IPS-15b (cell line): ENCODE measurements at regions not wholly inside any gene's neighbourhood (a gene's known extent, or its start where the extent isn't known, plus 50 kb on each side); places are given as distances from the start of the nearest gene placed in this dataset.

Experiments used
- H3K27me3 ChIP-seq: one replicate; pipeline ENCODE4 v1.6.1; 2013; ENCODE audit warnings: low read length; ENCODE audit not compliant: control insufficient read depth, insufficient read depth
- H3K36me3 ChIP-seq: one replicate; pipeline ENCODE4 v1.6.1; 2013; ENCODE audit warnings: low read length; ENCODE audit not compliant: control insufficient read depth, insufficient read depth
- H3K4me1 ChIP-seq: one replicate; pipeline ENCODE4 v1.6.1; 2013; ENCODE audit warnings: mild to moderate bottlenecking, low read length; ENCODE audit not compliant: control insufficient read depth, insufficient read depth
- H3K4me3 ChIP-seq: one replicate; pipeline ENCODE4 v1.5.1; 2013; ENCODE audit warnings: low read depth, low read length
- H3K9ac ChIP-seq: one replicate; pipeline ENCODE4 v1.6.1; 2013; ENCODE audit warnings: low read depth, mild to moderate bottlenecking, low read length
- H3K9me3 ChIP-seq: one replicate; pipeline ENCODE4 v1.6.1; 2013; ENCODE audit warnings: mild to moderate bottlenecking, low read length; ENCODE audit not compliant: control insufficient read depth, insufficient read depth

- no peaks in the 10 kb centered on the region for H3K27me3 ChIP-seq
- no peaks in the 10 kb centered on the region for H3K9me3 ChIP-seq
- peaks cover 3% of the 10 kb centered on the region for H3K4me1 ChIP-seq
- H3K36me3 ChIP-seq = no peaks in the 10 kb centered on the region
- no peak overlapping the region for H3K9ac ChIP-seq
- no peak overlapping the region for H3K4me3 ChIP-seq
Measured at GRCh38 chr1:69123486-69123885, 444.2 kb upstream of the LRRC7 start.

GRCh38 chr1:69126796-69127195 is 440.9 kb upstream of the LRRC7 start:
- no peaks in the 10 kb centered on the region for H3K27me3 ChIP-seq
- H3K9me3 ChIP-seq = no peaks in the 10 kb centered on the region
- no peaks in the 10 kb centered on the region for H3K36me3 ChIP-seq
- no peak overlapping the region for H3K4me3 ChIP-seq
- peaks cover 6% of the 10 kb centered on the region for H3K4me1 ChIP-seq
- H3K9ac ChIP-seq = no peak overlapping the region

GRCh38 chr1:69128204-69128603 is 439.5 kb upstream of the LRRC7 start:
- H3K4me3 ChIP-seq = no peak overlapping the region
- H3K36me3 ChIP-seq = no peaks in the 10 kb centered on the region
- no peaks in the 10 kb centered on the region for H3K27me3 ChIP-seq
- H3K4me1 ChIP-seq = peaks cover 6% of the 10 kb centered on the region
- H3K9me3 ChIP-seq = no peaks in the 10 kb centered on the region
- H3K9ac ChIP-seq = no peak overlapping the region

GRCh38 chr1:69129538-69129937 is 438.2 kb upstream of the LRRC7 start:
- H3K4me1 ChIP-seq = peaks cover 6% of the 10 kb centered on the region
- H3K36me3 ChIP-seq = no peaks in the 10 kb centered on the region
- no peak overlapping the region for H3K4me3 ChIP-seq
- peak overlapping the region; percentile 18 for H3K9ac ChIP-seq
- H3K27me3 ChIP-seq = no peaks in the 10 kb centered on the region
- H3K9me3 ChIP-seq = no peaks in the 10 kb centered on the region

GRCh38 chr1:69138172-69138571 is 429.6 kb upstream of the LRRC7 start:
- Histone ChIP-seq H3K9me3 (no peaks in the 10 kb centered on the region), H3K36me3 (no peaks in the 10 kb centered on the region), H3K9ac (no peak overlapping the region), H3K4me1 (peaks cover 3% of the 10 kb centered on the region), H3K4me3 (no peak overlapping the region), H3K27me3 (no peaks in the 10 kb centered on the region)

GRCh38 chr1:69139007-69139406 is 428.7 kb upstream of the LRRC7 start:
- no peaks in the 10 kb centered on the region for H3K27me3 ChIP-seq
- no peaks in the 10 kb centered on the region for H3K36me3 ChIP-seq
- H3K4me1 ChIP-seq = peaks cover 3% of the 10 kb centered on the region
- no peak overlapping the region for H3K4me3 ChIP-seq
- no peaks in the 10 kb centered on the region for H3K9me3 ChIP-seq
- no peak overlapping the region for H3K9ac ChIP-seq

GRCh38 chr1:69146303-69146702 is 421.4 kb upstream of the LRRC7 start:
- H3K36me3 ChIP-seq = no peaks in the 10 kb centered on the region
- H3K4me1 ChIP-seq = no peaks in the 10 kb centered on the region
- no peak overlapping the region for H3K4me3 ChIP-seq
- H3K9ac ChIP-seq = no peak overlapping the region
- no peaks in the 10 kb centered on the region for H3K27me3 ChIP-seq
- H3K9me3 ChIP-seq = no peaks in the 10 kb centered on the region

GRCh38 chr1:69148731-69149130 is 419.0 kb upstream of the LRRC7 start:
- H3K9me3 ChIP-seq = no peaks in the 10 kb centered on the region
- H3K27me3 ChIP-seq = no peaks in the 10 kb centered on the region
- H3K4me3 ChIP-seq = no peak overlapping the region
- no peak overlapping the region for H3K9ac ChIP-seq
- H3K36me3 ChIP-seq = no peaks in the 10 kb centered on the region
- no peaks in the 10 kb centered on the region for H3K4me1 ChIP-seq

- no peaks in the 10 kb centered on the region for H3K27me3 ChIP-seq
- no peaks in the 10 kb centered on the region for H3K4me1 ChIP-seq
- H3K9ac ChIP-seq = no peak overlapping the region
- no peaks in the 10 kb centered on the region for H3K36me3 ChIP-seq
- H3K9me3 ChIP-seq = no peaks in the 10 kb centered on the region
- H3K4me3 ChIP-seq = no peak overlapping the region
Measured at GRCh38 chr1:69157046-69157756, 410.5 kb upstream of the LRRC7 start.

GRCh38 chr1:69163241-69163640 is 404.5 kb upstream of the LRRC7 start:
- Histone ChIP-seq H3K27me3 (no peaks in the 10 kb centered on the region), H3K36me3 (no peaks in the 10 kb centered on the region), H3K4me1 (no peaks in the 10 kb centered on the region), H3K4me3 (no peak overlapping the region), H3K9me3 (no peaks in the 10 kb centered on the region), H3K9ac (no peak overlapping the region)

GRCh38 chr1:69163779-69164178 is 403.9 kb upstream of the LRRC7 start:
- Histone ChIP-seq H3K4me3 (no peak overlapping the region), H3K27me3 (no peaks in the 10 kb centered on the region), H3K9me3 (no peaks in the 10 kb centered on the region), H3K36me3 (no peaks in the 10 kb centered on the region), H3K9ac (no peak overlapping the region), H3K4me1 (no peaks in the 10 kb centered on the region)

GRCh38 chr1:69167876-69168275 is 399.8 kb upstream of the LRRC7 start:
- Histone ChIP-seq H3K4me1 (no peaks in the 10 kb centered on the region), H3K27me3 (no peaks in the 10 kb centered on the region), H3K9me3 (peaks cover 6% of the 10 kb centered on the region), H3K36me3 (no peaks in the 10 kb centered on the region), H3K4me3 (no peak overlapping the region), H3K9ac (no peak overlapping the region)
